ENCODE measurements at regions not wholly inside any gene's neighbourhood (a gene's known extent, or its start where the extent isn't known, plus 50 kb on each side); places are given as distances from the start of the nearest gene placed in this dataset.

DNA sequence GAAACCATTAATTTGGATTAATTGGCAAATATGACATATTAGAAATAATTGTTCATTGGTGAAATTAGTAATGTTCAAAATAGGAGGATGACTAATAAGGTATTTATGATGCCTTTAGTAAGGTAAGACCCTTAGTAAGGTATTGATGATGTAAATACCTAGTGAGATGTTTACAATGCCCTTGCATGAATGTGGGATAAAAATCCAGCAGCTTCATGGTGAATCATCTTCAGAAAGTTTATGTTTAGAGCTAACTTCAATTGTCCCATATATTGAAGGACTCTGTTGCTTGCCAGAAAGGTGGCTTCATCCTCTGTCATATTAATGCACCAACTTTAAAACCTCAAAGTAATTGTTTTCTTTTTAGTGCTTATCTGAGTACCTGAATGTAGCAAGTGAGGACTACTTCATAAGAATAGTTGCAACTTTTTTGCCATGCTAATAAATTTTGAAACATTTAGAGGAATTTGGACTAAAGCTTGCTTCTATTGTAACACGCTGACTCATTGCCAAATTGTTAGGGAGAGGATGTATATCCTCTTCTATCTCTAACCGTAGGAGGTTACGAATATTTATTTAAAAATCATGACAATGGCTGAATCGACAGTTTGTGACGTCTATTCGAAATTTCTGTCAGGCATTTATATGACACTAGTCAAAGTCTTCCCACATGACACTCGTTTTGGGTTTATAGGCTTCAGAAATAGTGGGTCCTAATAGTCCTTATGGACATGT lies 174.1 kb upstream of the HS3ST1 start:
- no peaks in the 10 kb centered on the region for H3K79me2 ChIP-seq (ENCODE audit: insufficient read depth, low read depth)
- TF ChIP-seq, protein P1, sequence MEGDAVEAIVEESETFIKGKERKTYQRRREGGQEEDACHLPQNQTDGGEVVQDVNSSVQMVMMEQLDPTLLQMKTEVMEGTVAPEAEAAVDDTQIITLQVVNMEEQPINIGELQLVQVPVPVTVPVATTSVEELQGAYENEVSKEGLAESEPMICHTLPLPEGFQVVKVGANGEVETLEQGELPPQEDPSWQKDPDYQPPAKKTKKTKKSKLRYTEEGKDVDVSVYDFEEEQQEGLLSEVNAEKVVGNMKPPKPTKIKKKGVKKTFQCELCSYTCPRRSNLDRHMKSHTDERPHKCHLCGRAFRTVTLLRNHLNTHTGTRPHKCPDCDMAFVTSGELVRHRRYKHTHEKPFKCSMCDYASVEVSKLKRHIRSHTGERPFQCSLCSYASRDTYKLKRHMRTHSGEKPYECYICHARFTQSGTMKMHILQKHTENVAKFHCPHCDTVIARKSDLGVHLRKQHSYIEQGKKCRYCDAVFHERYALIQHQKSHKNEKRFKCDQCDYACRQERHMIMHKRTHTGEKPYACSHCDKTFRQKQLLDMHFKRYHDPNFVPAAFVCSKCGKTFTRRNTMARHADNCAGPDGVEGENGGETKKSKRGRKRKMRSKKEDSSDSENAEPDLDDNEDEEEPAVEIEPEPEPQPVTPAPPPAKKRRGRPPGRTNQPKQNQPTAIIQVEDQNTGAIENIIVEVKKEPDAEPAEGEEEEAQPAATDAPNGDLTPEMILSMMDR (conservative IDR thresholded peaks at IDR 0.05; ENCODE audit: low read depth, low read length) = no peak
- no peak overlapping the region for H3K27ac ChIP-seq
- no peak overlapping the region for H3K4me3 ChIP-seq (IDR thresholded peaks at IDR 0.05; ENCODE audit: insufficient read depth, low read depth, low read length)
- no peaks in the 10 kb centered on the region for H3K36me3 ChIP-seq (ENCODE audit: insufficient read depth)
- no peak overlapping the region for H2AFZ ChIP-seq (ENCODE audit: low read depth)
- H3K4me1 ChIP-seq (ENCODE audit: low read depth, poor library complexity, severe bottlenecking) = no peaks in the 10 kb centered on the region
- no peak overlapping the region for H3K4me2 ChIP-seq
- no peaks in the 10 kb centered on the region for H4K20me1 ChIP-seq (ENCODE audit: insufficient read depth)
- H3K27me3 ChIP-seq (ENCODE audit: insufficient read depth, low read depth) = no peaks in the 10 kb centered on the region
- no peak overlapping the region for H3K9ac ChIP-seq

DNA sequence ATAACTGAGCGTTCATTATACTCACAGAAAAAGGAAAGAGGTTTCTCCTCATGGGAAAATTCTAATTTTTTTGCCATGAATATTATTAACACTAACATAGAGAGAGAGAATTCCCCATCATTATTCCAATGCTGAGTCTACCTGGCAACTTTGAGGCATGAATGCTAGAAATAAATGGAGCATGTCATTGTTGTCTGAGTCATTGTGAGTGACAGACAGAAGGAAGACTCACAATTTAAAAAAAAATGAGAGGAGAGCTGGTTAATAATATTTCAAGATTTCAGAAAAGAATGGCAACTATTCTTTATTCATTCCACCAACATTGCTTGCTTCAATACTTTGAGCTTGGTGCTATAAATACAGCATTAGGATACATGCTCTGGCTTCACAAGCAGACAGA lies 170.4 kb upstream of the HS3ST1 start:
- Histone ChIP-seq H3K79me2 (ENCODE audit: insufficient read depth, low read depth) (no peaks in the 10 kb centered on the region), H4K20me1 (ENCODE audit: insufficient read depth) (no peaks in the 10 kb centered on the region), H2AFZ (ENCODE audit: low read depth) (no peak overlapping the region), H3K4me3 (IDR thresholded peaks at IDR 0.05; ENCODE audit: insufficient read depth, low read depth, low read length) (no peak overlapping the region), H3K27ac (no peak overlapping the region), H3K36me3 (ENCODE audit: insufficient read depth) (no peaks in the 10 kb centered on the region), H3K9ac (no peak overlapping the region), H3K4me2 (no peak overlapping the region), H3K4me1 (ENCODE audit: low read depth, poor library complexity, severe bottlenecking) (no peaks in the 10 kb centered on the region), H3K27me3 (ENCODE audit: insufficient read depth, low read depth) (no peaks in the 10 kb centered on the region)
- TF ChIP-seq, protein P1 (conservative IDR thresholded peaks at IDR 0.05; ENCODE audit: low read depth, low read length) = no peak

DNA sequence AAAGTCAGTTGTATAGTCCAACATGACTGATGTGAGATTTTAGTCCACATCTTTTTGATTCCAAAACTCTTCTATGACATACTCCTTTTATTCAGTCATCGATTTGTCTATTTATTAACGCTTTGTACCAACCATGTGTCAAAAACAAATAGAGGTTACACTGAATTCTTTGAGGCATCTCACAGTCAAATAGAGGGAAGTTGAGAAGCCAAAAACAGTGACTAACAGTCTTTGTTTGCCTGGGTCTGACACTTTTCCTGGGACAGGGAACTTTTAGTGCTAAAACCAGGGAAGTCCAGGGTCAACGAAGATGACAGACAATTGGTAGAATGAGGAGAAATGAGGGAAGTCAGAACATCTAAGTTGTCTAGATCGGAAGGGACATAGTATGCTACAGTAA lies 169.9 kb upstream of the HS3ST1 start:
- H3K4me1 ChIP-seq (ENCODE audit: low read depth, poor library complexity, severe bottlenecking) = no peaks in the 10 kb centered on the region
- H3K36me3 ChIP-seq (ENCODE audit: insufficient read depth) = no peaks in the 10 kb centered on the region
- TF ChIP-seq, protein P1 (conservative IDR thresholded peaks at IDR 0.05; ENCODE audit: low read depth, low read length) = no peak
- H4K20me1 ChIP-seq (ENCODE audit: insufficient read depth) = no peaks in the 10 kb centered on the region
- H3K9ac ChIP-seq = no peak overlapping the region
- H3K27me3 ChIP-seq (ENCODE audit: insufficient read depth, low read depth) = no peaks in the 10 kb centered on the region
- no peak overlapping the region for H3K27ac ChIP-seq
- H3K4me3 ChIP-seq (IDR thresholded peaks at IDR 0.05; ENCODE audit: insufficient read depth, low read depth, low read length) = no peak overlapping the region
- no peak overlapping the region for H3K4me2 ChIP-seq
- no peak overlapping the region for H2AFZ ChIP-seq (ENCODE audit: low read depth)
- H3K79me2 ChIP-seq (ENCODE audit: insufficient read depth, low read depth) = no peaks in the 10 kb centered on the region

GRCh38 chr4:11597506-11597905 lies 168.8 kb upstream of the HS3ST1 start:
- Histone ChIP-seq H4K20me1 (ENCODE audit: insufficient read depth) (no peaks in the 10 kb centered on the region), H3K9ac (no peak overlapping the region), H3K27ac (no peak overlapping the region)

More at GRCh38 chr4:11597506-11597905, 168.8 kb upstream of the HS3ST1 start:
- Histone ChIP-seq H3K27me3 (ENCODE audit: insufficient read depth, low read depth) (no peaks in the 10 kb centered on the region), H3K36me3 (ENCODE audit: insufficient read depth) (no peaks in the 10 kb centered on the region), H3K4me2 (no peak overlapping the region), H2AFZ (ENCODE audit: low read depth) (no peak overlapping the region), H3K79me2 (ENCODE audit: insufficient read depth, low read depth) (no peaks in the 10 kb centered on the region), H3K4me3 (IDR thresholded peaks at IDR 0.05; ENCODE audit: insufficient read depth, low read depth, low read length) (no peak overlapping the region), H3K4me1 (ENCODE audit: low read depth, poor library complexity, severe bottlenecking) (no peaks in the 10 kb centered on the region)
- TF ChIP-seq, protein P1 (conservative IDR thresholded peaks at IDR 0.05; ENCODE audit: low read depth, low read length) = no peak

Measured in KMS-11 (cell line).